ENCODE measurements at regions not wholly inside any gene's neighbourhood (a gene's known extent, or its start where the extent isn't known, plus 50 kb on each side); places are given as distances from the start of the nearest gene placed in this dataset.

DNA sequence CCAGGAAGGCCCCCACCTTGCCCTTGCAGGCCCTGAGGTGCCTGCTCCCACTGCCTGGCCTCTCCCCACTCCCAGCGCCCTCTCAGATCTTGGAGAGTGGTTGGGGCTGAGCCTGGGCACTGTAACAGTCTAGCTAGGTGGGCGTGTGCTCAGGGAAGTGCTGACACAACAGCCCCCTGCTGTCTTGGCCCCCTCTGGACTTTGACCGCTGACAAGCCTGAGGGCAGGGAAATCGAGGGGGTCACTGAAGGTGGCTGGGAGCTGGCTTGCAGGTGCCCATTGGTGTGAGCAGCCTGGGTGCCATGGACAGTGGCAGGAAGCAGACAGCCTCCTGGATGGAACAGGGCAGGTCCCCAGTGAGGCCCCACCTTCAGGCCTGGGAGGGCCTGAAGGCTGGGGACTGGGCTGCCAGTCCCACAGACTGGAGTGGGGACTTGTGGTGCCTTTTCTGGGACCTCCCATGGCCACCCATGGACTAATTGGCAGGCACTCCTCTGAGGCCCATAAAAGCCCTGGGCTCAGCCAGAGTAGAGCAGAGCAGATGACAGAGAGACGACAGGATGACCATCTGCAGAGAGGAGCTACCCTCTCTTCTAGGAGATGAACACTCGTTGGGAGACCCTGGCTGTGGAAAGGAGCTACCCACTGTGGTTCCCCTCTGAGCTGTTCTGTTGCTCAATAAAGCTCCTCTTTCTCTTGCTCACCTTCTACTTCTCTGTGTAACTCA is 158.6 kb upstream of the SLC38A2 start:
- ChIA-PET CTCF (interaction anchor here (1.4 kb wide), 1 partner anchor 130 kb away, joined by 3 read pairs; no protein-coding TSS in a partner anchor), POLR2A (no interaction called here)
- Histone ChIP-seq H3K36me3 (ENCODE audit: control insufficient read depth, insufficient read depth, low read length) (no peaks in the 10 kb centered on the region; the same call in 1 of the 2 replicates), H3K4me3 (ENCODE audit: low read depth, low read length) (no peak overlapping the region), H3K9me3 (peaks cover 6% of the 10 kb centered on the region; the same call in 1 of the 2 replicates), H3K4me1 (peaks cover 16% of the 10 kb centered on the region), H3K27me3 (replicated peaks; ENCODE audit: control insufficient read depth, insufficient read depth, low read length) (no peaks in the 10 kb centered on the region)
- Mint-ChIP-seq H3K4me1 (ENCODE audit: low read depth, unreplicated experiment) (peaks cover 9% of the 10 kb centered on the region), H3K4me3 (ENCODE audit: unreplicated experiment) (no peak overlapping the region), H3K27ac (ENCODE audit: unreplicated experiment) (no peak overlapping the region), H3K9me3 (ENCODE audit: unreplicated experiment) (peaks cover 9% of the 10 kb centered on the region), H3K36me3 (ENCODE audit: insufficient read depth, unreplicated experiment) (no peaks in the 10 kb centered on the region), H3K27me3 (ENCODE audit: insufficient read depth, unreplicated experiment) (no peaks in the 10 kb centered on the region)
- intact Hi-C loops (cut with micrococcal nuclease; ENCODE audit: unreplicated experiment), result no loop called here
- BruUV-seq (replicated peaks), result no TSS peak
- TF ChIP-seq, protein P1, sequence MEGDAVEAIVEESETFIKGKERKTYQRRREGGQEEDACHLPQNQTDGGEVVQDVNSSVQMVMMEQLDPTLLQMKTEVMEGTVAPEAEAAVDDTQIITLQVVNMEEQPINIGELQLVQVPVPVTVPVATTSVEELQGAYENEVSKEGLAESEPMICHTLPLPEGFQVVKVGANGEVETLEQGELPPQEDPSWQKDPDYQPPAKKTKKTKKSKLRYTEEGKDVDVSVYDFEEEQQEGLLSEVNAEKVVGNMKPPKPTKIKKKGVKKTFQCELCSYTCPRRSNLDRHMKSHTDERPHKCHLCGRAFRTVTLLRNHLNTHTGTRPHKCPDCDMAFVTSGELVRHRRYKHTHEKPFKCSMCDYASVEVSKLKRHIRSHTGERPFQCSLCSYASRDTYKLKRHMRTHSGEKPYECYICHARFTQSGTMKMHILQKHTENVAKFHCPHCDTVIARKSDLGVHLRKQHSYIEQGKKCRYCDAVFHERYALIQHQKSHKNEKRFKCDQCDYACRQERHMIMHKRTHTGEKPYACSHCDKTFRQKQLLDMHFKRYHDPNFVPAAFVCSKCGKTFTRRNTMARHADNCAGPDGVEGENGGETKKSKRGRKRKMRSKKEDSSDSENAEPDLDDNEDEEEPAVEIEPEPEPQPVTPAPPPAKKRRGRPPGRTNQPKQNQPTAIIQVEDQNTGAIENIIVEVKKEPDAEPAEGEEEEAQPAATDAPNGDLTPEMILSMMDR (IDR thresholded peaks at IDR 0.05; ENCODE audit: insufficient read depth in 1 of 2, low read depth in 1 of 2, low read length in 1 of 2, severe bottlenecking in 1 of 2, unreplicated experiment in 1 of 2), result no peak
- no peak for DNase-seq

DNA sequence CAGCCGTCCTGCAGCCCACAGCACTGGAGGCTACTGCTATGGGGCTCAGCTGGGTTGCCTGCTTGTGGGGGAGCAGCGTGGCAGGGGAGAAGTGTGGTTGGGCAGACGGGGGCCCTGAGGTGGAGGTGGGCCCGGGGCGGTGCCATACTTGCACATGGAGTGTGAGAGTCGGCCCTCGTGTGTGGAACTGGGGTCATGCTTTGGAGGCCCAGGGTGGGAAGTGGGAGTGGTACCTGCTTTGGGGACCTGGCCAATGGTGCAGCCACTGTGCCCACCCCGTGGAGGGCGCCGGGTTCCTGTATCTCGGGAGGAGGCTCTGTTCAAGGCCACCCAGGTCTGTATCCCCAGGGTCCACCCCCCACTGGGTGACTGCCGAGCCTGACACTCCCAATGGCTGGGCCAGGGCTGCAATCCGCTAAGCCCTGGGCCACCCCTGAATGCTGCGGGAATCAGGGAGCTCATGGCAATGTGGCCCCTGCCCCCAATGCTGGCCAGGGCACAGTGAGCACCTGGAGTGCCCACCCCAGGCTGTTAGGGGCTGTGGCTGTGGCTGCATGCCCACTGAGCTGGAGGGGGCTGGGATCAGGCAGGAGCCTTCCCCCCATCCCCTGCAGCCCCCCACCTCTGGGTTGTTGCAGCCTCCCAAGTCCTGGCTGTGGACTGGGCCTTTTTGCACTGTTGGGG is 157.9 kb upstream of the SLC38A2 start:
- TF ChIP-seq, protein P1 (IDR thresholded peaks at IDR 0.05; ENCODE audit: insufficient read depth in 1 of 2, low read depth in 1 of 2, low read length in 1 of 2, severe bottlenecking in 1 of 2, unreplicated experiment in 1 of 2), result no peak
- Mint-ChIP-seq H3K9me3 (ENCODE audit: unreplicated experiment) (peaks cover 9% of the 10 kb centered on the region), H3K27me3 (ENCODE audit: insufficient read depth, unreplicated experiment) (no peaks in the 10 kb centered on the region), H3K4me3 (ENCODE audit: unreplicated experiment) (no peak overlapping the region), H3K27ac (ENCODE audit: unreplicated experiment) (peak overlapping the region; percentile 20), H3K36me3 (ENCODE audit: insufficient read depth, unreplicated experiment) (no peaks in the 10 kb centered on the region), H3K4me1 (ENCODE audit: low read depth, unreplicated experiment) (peaks cover 3% of the 10 kb centered on the region)
- BruUV-seq (replicated peaks), result no TSS peak
- H3K36me3 ChIP-seq (ENCODE audit: control insufficient read depth, insufficient read depth, low read length), result no peaks in the 10 kb centered on the region; the same call in 1 of the 2 replicates
- peaks cover 6% of the 10 kb centered on the region; the same call in 1 of the 2 replicates for H3K9me3 ChIP-seq
- POLR2A ChIA-PET, result no interaction called here
- DNase-seq, result no peak
- CTCF ChIA-PET, result no interaction called here
- no peaks in the 10 kb centered on the region for H3K27me3 ChIP-seq (replicated peaks; ENCODE audit: control insufficient read depth, insufficient read depth, low read length)
- peaks cover 8% of the 10 kb centered on the region for H3K4me1 ChIP-seq
- H3K4me3 ChIP-seq (ENCODE audit: low read depth, low read length), result no peak overlapping the region
- intact Hi-C loops (cut with micrococcal nuclease; ENCODE audit: unreplicated experiment), result no loop called here

DNA sequence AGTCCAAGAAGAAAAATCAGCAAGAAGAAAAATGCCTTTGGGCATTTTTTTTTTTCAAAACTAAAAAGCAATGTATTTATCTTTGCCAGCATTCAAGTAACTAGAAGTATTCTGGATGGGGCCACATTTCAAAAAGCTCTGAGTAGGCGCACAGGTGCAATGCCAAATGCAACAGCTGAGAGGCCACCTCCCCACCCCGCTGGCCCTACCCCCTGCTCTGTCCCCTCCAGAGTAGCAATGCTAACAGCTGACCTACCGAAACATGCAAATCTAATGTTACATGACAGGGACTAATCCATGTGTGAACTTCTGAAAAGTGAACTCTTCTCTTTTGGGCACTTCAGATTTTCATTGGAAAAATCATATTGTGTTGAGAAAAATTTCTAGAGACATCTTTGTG is 153.7 kb upstream of the SLC38A2 start:
- Histone ChIP-seq H3K4me3 (ENCODE audit: low read depth, low read length) (no peak overlapping the region), H3K9me3 (peaks cover 4% of the 10 kb centered on the region; the same call in 1 of the 2 replicates), H3K27me3 (replicated peaks; ENCODE audit: control insufficient read depth, insufficient read depth, low read length) (no peaks in the 10 kb centered on the region), H3K36me3 (ENCODE audit: control insufficient read depth, insufficient read depth, low read length) (no peaks in the 10 kb centered on the region; the same call in 1 of the 2 replicates), H3K4me1 (peaks cover 16% of the 10 kb centered on the region)
- Mint-ChIP-seq H3K27ac (ENCODE audit: unreplicated experiment) (no peak overlapping the region), H3K9me3 (ENCODE audit: unreplicated experiment) (peaks cover 9% of the 10 kb centered on the region), H3K36me3 (ENCODE audit: insufficient read depth, unreplicated experiment) (no peaks in the 10 kb centered on the region), H3K4me1 (ENCODE audit: low read depth, unreplicated experiment) (peaks cover 20% of the 10 kb centered on the region), H3K27me3 (ENCODE audit: insufficient read depth, unreplicated experiment) (no peaks in the 10 kb centered on the region), H3K4me3 (ENCODE audit: unreplicated experiment) (no peak overlapping the region)
- DNase-seq, result no peak
- intact Hi-C loops (cut with micrococcal nuclease; ENCODE audit: unreplicated experiment), result no loop called here
- TF ChIP-seq, protein P1 (IDR thresholded peaks at IDR 0.05; ENCODE audit: insufficient read depth in 1 of 2, low read depth in 1 of 2, low read length in 1 of 2, severe bottlenecking in 1 of 2, unreplicated experiment in 1 of 2), result no peak
- ChIA-PET CTCF (no interaction called here), POLR2A (no interaction called here)
- no TSS peak for BruUV-seq (replicated peaks)
